GM23338 (cell line): ENCODE measurements at regions not wholly inside any gene's neighbourhood (a gene's known extent, or its start where the extent isn't known, plus 50 kb on each side); places are given as distances from the start of the nearest gene placed in this dataset.

ENCODE experiments used
- ATAC-seq: fragments of 200-7000 bp; cut with Tn5 transposase; 3 replicates; pipeline ENCODE4 v1.9.1; 2020
- DNase-seq: peaks from one replicate; pipeline ENCODE4 v3.0.0-alpha.2; 2015; ENCODE audit warnings: low spot score
- H2AFZ ChIP-seq: fragments of 200-600 bp; sonication (generic); 2 replicates; pipeline ENCODE4 v1.8.0; 2016; ENCODE audit warnings: antibody characterized with exemption, mild to moderate bottlenecking, moderate library complexity
- H3F3A ChIP-seq: fragments of 200-600 bp; sonication (generic); replicated peaks from 2 replicates; pipeline ENCODE4 v1.8.0; 2017; ENCODE audit warnings: antibody characterized with exemption, mixed run types, low read depth
- H3K27ac ChIP-seq: fragments of 200-600 bp; sonication (generic); 2 replicates; pipeline ENCODE4 v1.6.1; 2016; ENCODE audit warnings: low read depth
- H3K27me3 ChIP-seq: fragments of 200-600 bp; sonication (generic); 2 replicates; pipeline ENCODE4 v1.8.0; 2016; ENCODE audit warnings: mild to moderate bottlenecking, mixed run types, moderate library complexity; ENCODE audit not compliant: insufficient read depth
- H3K36me3 ChIP-seq: fragments of 200-600 bp; sonication (generic); 2 replicates; pipeline ENCODE4 v1.8.0; 2016; ENCODE audit warnings: mild to moderate bottlenecking; ENCODE audit not compliant: insufficient read depth
- H3K4me1 ChIP-seq: fragments of 200-600 bp; sonication (generic); 2 replicates; pipeline ENCODE4 v1.8.0; 2016; ENCODE audit warnings: mild to moderate bottlenecking, moderate library complexity; ENCODE audit not compliant: insufficient read depth
- H3K4me2 ChIP-seq: fragments of 200-600 bp; sonication (generic); 2 replicates; pipeline ENCODE4 v1.7.1; 2017; ENCODE audit warnings: mixed run types
- H3K4me3 ChIP-seq: fragments of 200-600 bp; sonication (generic); 2 replicates; pipeline ENCODE4 v1.6.1; 2016; ENCODE audit warnings: mixed run types
- H3K79me2 ChIP-seq: fragments of 200-600 bp; sonication (generic); replicated peaks from 2 replicates; pipeline ENCODE4 v1.8.0; 2017; ENCODE audit warnings: mild to moderate bottlenecking; ENCODE audit not compliant: insufficient read depth
- H3K9me2 ChIP-seq: fragments of 200-600 bp; sonication (generic); 2 replicates; pipeline ENCODE4 v1.8.0; 2017; ENCODE audit not compliant: insufficient read depth
- H4K20me1 ChIP-seq: fragments of 200-600 bp; sonication (generic); replicated peaks from 2 replicates; pipeline ENCODE4 v1.8.0; 2017; ENCODE audit warnings: mild to moderate bottlenecking; ENCODE audit not compliant: insufficient read depth
- H3K27ac Mint-ChIP-seq: 2 replicates; pipeline ENCODE4 v1.8.0; 2020; ENCODE audit warnings: inconsistent platforms, mild to moderate bottlenecking, moderate library complexity, mixed read lengths
- H3K27me3 Mint-ChIP-seq: 3 replicates; pipeline ENCODE4 v1.8.0; 2022; ENCODE audit warnings: low read depth, mild to moderate bottlenecking, moderate library complexity, mixed read lengths, inconsistent platforms; ENCODE audit not compliant: insufficient read depth, poor library complexity
- H3K36me3 Mint-ChIP-seq: 3 replicates; pipeline ENCODE4 v1.8.0; 2021; ENCODE audit warnings: low read depth, mild to moderate bottlenecking, inconsistent platforms, moderate library complexity, mixed read lengths
- H3K4me1 Mint-ChIP-seq: 3 replicates; pipeline ENCODE4 v1.8.0; 2020; ENCODE audit warnings: mild to moderate bottlenecking, inconsistent platforms, mixed read lengths
- H3K4me3 Mint-ChIP-seq: 3 replicates; pipeline ENCODE4 v1.8.0; 2021; ENCODE audit warnings: moderate library complexity, mild to moderate bottlenecking, inconsistent platforms, mixed read lengths
- H3K9me3 Mint-ChIP-seq: 3 replicates; pipeline ENCODE4 v1.8.0; 2020; ENCODE audit warnings: moderate library complexity, mild to moderate bottlenecking, inconsistent platforms, mixed read lengths
- EZH2 ChIP-seq: fragments of 200-600 bp; sonication (generic); IDR thresholded peaks from one replicate; pipeline ENCODE4 v1.8.0; 2017; ENCODE audit warnings: antibody characterized with exemption, mild to moderate bottlenecking, low read depth; ENCODE audit not compliant: unreplicated experiment
- EZH2phosphoT487 ChIP-seq: fragments of 200-600 bp; sonication (generic); IDR thresholded peaks from one replicate; pipeline ENCODE4 v1.8.1; 2018; ENCODE audit warnings: antibody characterized with exemption; ENCODE audit not compliant: unreplicated experiment
- JUNB ChIP-seq: IDR thresholded peaks from one replicate; pipeline ENCODE4 v1.6.1; 2016; ENCODE audit warnings: antibody characterized with exemption; ENCODE audit not compliant: unreplicated experiment
- REST ChIP-seq: IDR thresholded peaks from one replicate; pipeline ENCODE4 v1.6.1; 2018; ENCODE audit warnings: antibody characterized with exemption; ENCODE audit not compliant: unreplicated experiment
- ZNF331 ChIP-seq: fragments of 250-450 bp; sonication (Bioruptor Pico); IDR thresholded peaks from 2 replicates; pipeline ENCODE4 v1.5.0; 2020; ENCODE audit warnings: low read depth, mild to moderate bottlenecking, moderate library complexity

GRCh38 chr6:166738386-166739116 lies 111.5 kb upstream of the RPS6KA2 start:
- Histone ChIP-seq H3K4me3 (no peak overlapping the region), H3K9me2 (0 out of 2 replicates have a peak, but pooled peaks cover 2% of the 10 kb centered on the region), H3K27ac (no peak overlapping the region), H3K79me2 (no peaks in the 10 kb centered on the region), H4K20me1 (0 out of 2 replicates have a peak, but pooled peaks cover 4% of the 10 kb centered on the region), H3K36me3 (no peaks in the 10 kb centered on the region), H3K4me2 (no peak overlapping the region), H3F3A (no peaks in the 10 kb centered on the region), H3K4me1 (peaks cover 20% of the 10 kb centered on the region), H2AFZ (no peak overlapping the region), H3K27me3 (no peaks in the 10 kb centered on the region)
- Mint-ChIP-seq H3K27ac (no peak overlapping the region), H3K36me3 (peaks cover 6% of the 10 kb centered on the region; the same call in 2 of the 3 replicates), H3K4me3 (no peak overlapping the region), H3K9me3 (peaks cover 3% of the 10 kb centered on the region; the same call in 1 of the 3 replicates), H3K27me3 (peaks cover 6% of the 10 kb centered on the region), H3K4me1 (peaks cover 19% of the 10 kb centered on the region)
- no peak for DNase-seq
- TF ChIP-seq EZH2phosphoT487 = no peak
- no peak for TF ChIP-seq EZH2
- ATAC-seq = no peak

GRCh38 chr6:166737261-166737660 lies 110.2 kb upstream of the RPS6KA2 start:
- Histone ChIP-seq H3K27me3 (no peaks in the 10 kb centered on the region), H4K20me1 (0 out of 2 replicates have a peak, but pooled peaks cover 4% of the 10 kb centered on the region), H3K4me3 (no peak overlapping the region), H2AFZ (no peak overlapping the region), H3K4me1 (peaks cover 22% of the 10 kb centered on the region), H3K9me2 (0 out of 2 replicates have a peak, but pooled peaks cover 2% of the 10 kb centered on the region), H3F3A (no peaks in the 10 kb centered on the region), H3K4me2 (no peak overlapping the region), H3K27ac (no peak overlapping the region), H3K36me3 (no peaks in the 10 kb centered on the region), H3K79me2 (no peaks in the 10 kb centered on the region)
- TF ChIP-seq JUNB = no peak
- no peak for DNase-seq
- Mint-ChIP-seq H3K36me3 (peaks cover 6% of the 10 kb centered on the region; the same call in 2 of the 3 replicates), H3K4me1 (peaks cover 21% of the 10 kb centered on the region), H3K4me3 (no peak overlapping the region), H3K27me3 (no peaks in the 10 kb centered on the region), H3K9me3 (peaks cover 3% of the 10 kb centered on the region; the same call in 1 of the 3 replicates), H3K27ac (no peak overlapping the region)
- no peak for ATAC-seq

GRCh38 chr6:166736634-166737033 lies 109.6 kb upstream of the RPS6KA2 start:
- peaks cover 6% of the 10 kb centered on the region; the same call in 2 of the 3 replicates for H3K36me3 Mint-ChIP-seq
- H3F3A ChIP-seq = no peaks in the 10 kb centered on the region
- peaks cover 22% of the 10 kb centered on the region for H3K4me1 ChIP-seq
- H3K9me3 Mint-ChIP-seq = peaks cover 3% of the 10 kb centered on the region; the same call in 1 of the 3 replicates
- no peak overlapping the region; the same call in 1 of the 2 replicates for H3K27ac Mint-ChIP-seq
- peaks cover under 1% of the 10 kb centered on the region for H3K27me3 Mint-ChIP-seq
- no peaks in the 10 kb centered on the region for H3K36me3 ChIP-seq
- no peaks in the 10 kb centered on the region for H3K27me3 ChIP-seq
- DNase-seq = no peak
- 0 out of 2 replicates have a peak, but pooled peaks cover 4% of the 10 kb centered on the region for H4K20me1 ChIP-seq
- H2AFZ ChIP-seq = no peak overlapping the region
- no peak overlapping the region for H3K4me3 Mint-ChIP-seq
- no peak overlapping the region for H3K4me3 ChIP-seq
- H3K79me2 ChIP-seq = no peaks in the 10 kb centered on the region
- H3K27ac ChIP-seq = no peak overlapping the region
- no peak overlapping the region for H3K4me2 ChIP-seq
- peaks cover 21% of the 10 kb centered on the region for H3K4me1 Mint-ChIP-seq
- no peak for ATAC-seq
- 0 out of 2 replicates have a peak, but pooled peaks cover 2% of the 10 kb centered on the region for H3K9me2 ChIP-seq
- TF ChIP-seq ZNF331 (CRISPR knock-in tag) = no peak
- TF ChIP-seq JUNB = no peak
- no peak for TF ChIP-seq REST
- no peak for TF ChIP-seq EZH2
